Kidney (tissue), 13 donors: ENCODE measurements at regions not wholly inside any gene's neighbourhood (a gene's known extent, or its start where the extent isn't known, plus 50 kb on each side); places are given as distances from the start of the nearest gene placed in this dataset.

ENCODE experiments used
- DNase-seq, 5 donors: peaks; one replicate each; pipeline ENCODE4 v3.0.0-alpha.2; 2013 to 2020
- FAIRE-seq: peaks from 2 replicates; lab custom pipeline; 2012; peaks lifted over from hg19 to GRCh38; lab: Jason Lieb, UNC
- H3K27ac ChIP-seq, 2 donors: one replicate each; pipeline ENCODE4 v1.7.0; 2013; ENCODE audit warnings: low read depth in 2 of 2, low read length in 2 of 2, inconsistent platforms in 1 of 2
- H3K27me3 ChIP-seq: one replicate; pipeline ENCODE4 v1.7.1; 2013; ENCODE audit warnings: low read length, inconsistent platforms; ENCODE audit not compliant: control insufficient read depth, insufficient read depth
- H3K36me3 ChIP-seq, 3 donors: one replicate each; pipeline versions ENCODE4 v1.7.0 to v1.7.1; 2013; ENCODE audit warnings: low read length in 3 of 3, control low read depth in 1 of 3, inconsistent platforms in 1 of 3; ENCODE audit not compliant: insufficient read depth in 3 of 3, control insufficient read depth in 2 of 3
- H3K4me1 ChIP-seq, 3 donors: one replicate each; pipeline versions ENCODE4 v1.7.0 to v1.7.1; 2013; ENCODE audit warnings: low read length in 3 of 3, inconsistent platforms in 1 of 3, low read depth in 1 of 3; ENCODE audit not compliant: control insufficient read depth in 2 of 3, insufficient read depth in 2 of 3
- H3K4me3 ChIP-seq, 3 donors: one replicate each; pipeline versions ENCODE4 v1.7.0 to v1.8.1; 2013; ENCODE audit warnings: low read length in 3 of 3, control low read depth in 1 of 3, inconsistent platforms in 1 of 3
- H3K9ac ChIP-seq, 3 donors: one replicate each; pipeline versions ENCODE4 v1.7.0 to v1.7.1; 2013; ENCODE audit warnings: low read length in 3 of 3, control low read depth in 1 of 3, inconsistent platforms in 1 of 3
- H3K9me3 ChIP-seq, 3 donors: one replicate each; pipeline versions ENCODE4 v1.7.0 to v1.7.1; 2013; ENCODE audit warnings: low read length in 3 of 3, control low read depth in 1 of 3, inconsistent platforms in 1 of 3; ENCODE audit not compliant: control insufficient read depth in 2 of 3, insufficient read depth in 1 of 3
- intact Hi-C: fragments of 100-400 bp; cut with DNase I; formaldehyde crosslinking; loops from one replicate; pipeline ENCODE4 v1.11.1; 2022
- TF ChIP-seq, protein P1 (sequence below): IDR thresholded peaks from 3 replicates; pipeline ENCODE4 v1.5.1; 2012; ENCODE audit warnings: mild to moderate bottlenecking, moderate library complexity, borderline replicate concordance; ENCODE audit not compliant: insufficient read depth; ENCODE audit errors: extremely low read depth
- donor health status: control.
- donor health status: control.
- donor health status: control.
- donor health status: control.
- donor health status: control.
- donor health status: DM: yes; HTN: yes; CAD: no.
- donor health status: Normal renal cell carcinoma (clear cell type).

DNA sequence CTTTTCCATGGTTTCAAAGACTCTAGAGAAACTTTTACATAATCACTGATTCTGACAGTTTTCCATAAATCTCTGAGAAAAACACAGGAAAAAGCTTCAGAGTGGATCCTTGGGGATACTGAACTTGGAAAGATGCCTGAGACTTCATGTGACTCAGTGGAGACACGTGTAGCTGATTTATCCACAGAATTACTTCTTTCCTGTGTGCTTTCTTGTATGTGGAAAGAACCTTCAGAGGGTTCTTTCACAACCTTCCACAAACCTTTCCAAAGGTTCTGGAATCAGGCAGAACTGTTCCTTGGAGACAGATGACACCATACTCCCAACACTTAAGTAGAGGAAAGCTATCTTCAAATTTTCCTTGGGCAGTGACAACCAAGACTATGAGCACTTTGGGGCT, 207.2 kb downstream of the RND3 start:
- Histone ChIP-seq H3K4me3 (no peak overlapping the region), H3K9me3 (peaks cover 0 to 4% (median 0%) of the 10 kb centered on the region in 3 donors), H3K9ac (no peak overlapping the region), H3K36me3 (no peaks in the 10 kb centered on the region), H3K27me3 (no peaks in the 10 kb centered on the region), H3K27ac (no peak overlapping the region), H3K4me1 (no peaks in the 10 kb centered on the region)
- intact Hi-C loops = no loop called here
- peak in 2 of 5 donors; percentile 14 to 76 for DNase-seq
- TF ChIP-seq, protein P1, sequence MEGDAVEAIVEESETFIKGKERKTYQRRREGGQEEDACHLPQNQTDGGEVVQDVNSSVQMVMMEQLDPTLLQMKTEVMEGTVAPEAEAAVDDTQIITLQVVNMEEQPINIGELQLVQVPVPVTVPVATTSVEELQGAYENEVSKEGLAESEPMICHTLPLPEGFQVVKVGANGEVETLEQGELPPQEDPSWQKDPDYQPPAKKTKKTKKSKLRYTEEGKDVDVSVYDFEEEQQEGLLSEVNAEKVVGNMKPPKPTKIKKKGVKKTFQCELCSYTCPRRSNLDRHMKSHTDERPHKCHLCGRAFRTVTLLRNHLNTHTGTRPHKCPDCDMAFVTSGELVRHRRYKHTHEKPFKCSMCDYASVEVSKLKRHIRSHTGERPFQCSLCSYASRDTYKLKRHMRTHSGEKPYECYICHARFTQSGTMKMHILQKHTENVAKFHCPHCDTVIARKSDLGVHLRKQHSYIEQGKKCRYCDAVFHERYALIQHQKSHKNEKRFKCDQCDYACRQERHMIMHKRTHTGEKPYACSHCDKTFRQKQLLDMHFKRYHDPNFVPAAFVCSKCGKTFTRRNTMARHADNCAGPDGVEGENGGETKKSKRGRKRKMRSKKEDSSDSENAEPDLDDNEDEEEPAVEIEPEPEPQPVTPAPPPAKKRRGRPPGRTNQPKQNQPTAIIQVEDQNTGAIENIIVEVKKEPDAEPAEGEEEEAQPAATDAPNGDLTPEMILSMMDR = no peak
- no peak for FAIRE-seq

DNA sequence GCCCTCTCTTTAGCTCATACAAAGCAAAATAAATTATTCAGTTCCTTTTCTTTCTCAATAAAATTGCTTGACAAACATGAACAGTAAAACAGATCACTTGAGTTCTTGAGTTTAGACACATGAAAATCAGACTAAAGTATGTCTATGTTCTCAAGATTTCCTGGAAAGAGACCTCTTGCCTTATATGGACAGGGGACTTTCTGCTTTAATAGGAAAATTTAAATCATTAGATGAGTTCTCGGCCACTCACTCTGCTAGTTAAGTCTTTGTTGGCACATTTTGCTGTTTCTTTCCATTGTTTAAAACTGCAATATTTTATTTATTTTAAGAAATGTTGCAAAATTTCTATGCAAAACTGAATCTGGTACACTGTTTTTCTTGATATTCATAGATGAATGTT, 207.8 kb downstream of the RND3 start:
- no peak overlapping the region for H3K27ac ChIP-seq
- no peak overlapping the region for H3K9ac ChIP-seq

DNA sequence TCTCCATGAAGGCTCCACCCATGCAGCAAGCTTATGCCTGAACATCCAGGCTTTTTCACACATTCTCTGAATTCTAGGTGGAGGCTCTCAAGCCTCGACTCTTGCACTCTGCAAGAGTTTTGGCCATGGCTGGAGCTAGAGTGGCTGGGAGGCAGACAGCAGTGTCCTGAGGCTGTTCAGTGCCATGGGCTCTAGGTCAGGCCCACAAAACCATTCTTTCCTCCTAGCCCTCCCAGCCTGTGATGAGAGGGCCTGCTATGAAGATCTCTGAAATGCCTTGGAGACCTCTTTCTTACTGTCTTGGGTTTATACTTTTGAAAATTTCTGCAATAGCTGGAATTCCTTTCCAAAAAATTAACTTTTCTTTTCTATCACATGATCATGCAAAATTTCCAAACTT, 210.7 kb downstream of the RND3 start:
- TF ChIP-seq, protein P1 = no peak
- FAIRE-seq = no peak

More for the DNA sequence above, 207.8 kb downstream of the RND3 start:
- H3K4me1 ChIP-seq = no peaks in the 10 kb centered on the region
- FAIRE-seq (no peak), DNase-seq (no peak)
- no peaks in the 10 kb centered on the region for H3K27me3 ChIP-seq
- no peak overlapping the region for H3K4me3 ChIP-seq
- no peaks in the 10 kb centered on the region for H3K36me3 ChIP-seq
- TF ChIP-seq, protein P1 = no peak
- H3K9me3 ChIP-seq = peaks cover 0 to 4% (median 0%) of the 10 kb centered on the region in 3 donors
- intact Hi-C loops = no loop called here

DNA sequence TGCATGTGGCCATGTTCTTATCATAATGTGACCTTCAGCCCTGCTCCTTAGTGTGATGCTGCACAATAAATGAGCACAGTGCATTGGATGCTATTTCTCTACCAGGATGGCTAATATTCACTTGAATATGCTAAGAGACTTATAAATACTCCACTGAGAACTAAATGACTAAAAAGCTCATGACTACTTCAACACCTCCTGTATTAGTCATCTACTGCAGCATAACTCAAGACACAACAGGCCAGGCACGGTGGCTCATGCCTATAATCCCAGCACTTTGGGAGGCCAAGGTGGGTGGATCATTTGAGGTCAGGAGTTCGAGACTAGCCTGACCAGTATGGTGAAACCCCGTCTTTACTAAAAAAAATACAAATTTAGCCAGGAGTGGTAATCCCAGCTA, 213.4 kb downstream of the RND3 start:
- intact Hi-C loops = no loop called here
- TF ChIP-seq, protein P1 = no peak
- FAIRE-seq = no peak
- Histone ChIP-seq H3K27me3 (no peaks in the 10 kb centered on the region), H3K4me1 (no peaks in the 10 kb centered on the region), H3K4me3 (no peak overlapping the region), H3K27ac (no peak overlapping the region), H3K9me3 (peaks cover 0 to 4% (median 0%) of the 10 kb centered on the region in 3 donors), H3K36me3 (no peaks in the 10 kb centered on the region), H3K9ac (no peak overlapping the region)
- DNase-seq = no peak

More for the DNA sequence above, 210.7 kb downstream of the RND3 start:
- no peak for DNase-seq
- Histone ChIP-seq H3K4me3 (no peak overlapping the region), H3K9ac (no peak overlapping the region), H3K27me3 (no peaks in the 10 kb centered on the region), H3K27ac (no peak overlapping the region), H3K4me1 (no peaks in the 10 kb centered on the region), H3K9me3 (peaks cover 0 to 4% (median 0%) of the 10 kb centered on the region in 3 donors), H3K36me3 (no peaks in the 10 kb centered on the region)
- intact Hi-C loops = no loop called here
